IMR-90 (cell line): ENCODE measurements at regions not wholly inside any gene's neighbourhood (a gene's known extent, or its start where the extent isn't known, plus 50 kb on each side); places are given as distances from the start of the nearest gene placed in this dataset.

Experiments used
- ATAC-seq: fragments of 200-7000 bp; cut with Tn5 transposase; 2 replicates; pipeline ENCODE4 v1.9.1; 2020; ENCODE audit warnings: low read depth, mild to moderate bottlenecking, moderate library complexity
- BruUV-seq: library from RNA; stranded (reverse); fragments of 400-500 nt; replicated peaks from 2 replicates; lab custom pipeline; 2021; lab: Mats Ljungman, UMichigan
- CTCF ChIA-PET: fragments of 300-600 bp; formaldehyde crosslinking; extraction: SDS; loops from one replicate; lab custom pipeline; 2021; ENCODE audit warnings: antibody characterized with exemption; lab: Yijun Ruan, JAX
- POLR2A ChIA-PET: fragments of 300-600 bp; sonication (Branson Sonifier 250); formaldehyde crosslinking; loops from one replicate; lab custom pipeline; 2022; ENCODE audit warnings: antibody characterized with exemption; ENCODE audit not compliant: unreplicated experiment; lab: Charles Lee
- DNase-seq: peaks from one replicate; pipeline ENCODE4 v3.0.0; 2013
- H2AFZ ChIP-seq: replicated peaks from 2 replicates; pipeline ENCODE3; 2013; ENCODE audit warnings: low read length, mild to moderate bottlenecking; ENCODE audit not compliant: poor library complexity
- H2AK5ac ChIP-seq: 2 replicates; pipeline ENCODE4 v1.6.1; 2013; ENCODE audit warnings: low read depth, low read length, inconsistent platforms
- H2AK9ac ChIP-seq: replicated peaks from 2 replicates; pipeline ENCODE3; 2013; ENCODE audit warnings: mild to moderate bottlenecking, low read depth, low read length, moderate library complexity; ENCODE audit not compliant: poor library complexity
- H2BK120ac ChIP-seq: 2 replicates; pipeline ENCODE4 v1.6.1; 2013; ENCODE audit warnings: low read depth, low read length, inconsistent platforms
- H2BK15ac ChIP-seq: 3 replicates; pipeline ENCODE4 v1.6.1; 2013; ENCODE audit warnings: low read depth, low read length, inconsistent platforms
- H2BK20ac ChIP-seq: 2 replicates; pipeline ENCODE4 v1.6.1; 2013; ENCODE audit warnings: low read depth, mild to moderate bottlenecking, inconsistent platforms, low read length, moderate library complexity
- H2BK5ac ChIP-seq: 2 replicates; pipeline ENCODE4 v1.6.1; 2013; ENCODE audit warnings: mild to moderate bottlenecking, low read depth, low read length, inconsistent platforms; ENCODE audit not compliant: poor library complexity, severe bottlenecking
- H3K14ac ChIP-seq: replicated peaks from 2 replicates; pipeline ENCODE4 v1.6.1; 2013; ENCODE audit warnings: low read depth, low read length, inconsistent platforms
- H3K18ac ChIP-seq: 2 replicates; pipeline ENCODE4 v1.6.1; 2013; ENCODE audit warnings: low read depth, low read length, control low read depth
- H3K23ac ChIP-seq: 2 replicates; pipeline ENCODE4 v1.6.1; 2013; ENCODE audit warnings: low read depth, low read length, inconsistent platforms
- H3K27ac ChIP-seq: 2 replicates; pipeline ENCODE4 v1.5.1; 2013; ENCODE audit warnings: mild to moderate bottlenecking, control low read depth, low read length; ENCODE audit not compliant: insufficient read depth
- H3K27me3 ChIP-seq: 2 replicates; pipeline ENCODE4 v1.6.1; 2013; ENCODE audit warnings: low read length; ENCODE audit not compliant: control insufficient read depth, insufficient read depth
- H3K36me3 ChIP-seq: 2 replicates; pipeline ENCODE4 v1.6.1; 2013; ENCODE audit warnings: low read length, mixed read lengths; ENCODE audit not compliant: control insufficient read depth, insufficient read depth
- H3K4ac ChIP-seq: 2 replicates; pipeline ENCODE4 v1.6.1; 2013; ENCODE audit warnings: low read depth, low read length, inconsistent platforms
- H3K4me1 ChIP-seq: 2 replicates; pipeline ENCODE4 v1.6.1; 2013; ENCODE audit warnings: low read length, mixed read lengths; ENCODE audit not compliant: control insufficient read depth, insufficient read depth
- H3K4me2 ChIP-seq: 2 replicates; pipeline ENCODE4 v1.6.1; 2013; ENCODE audit warnings: low read depth, mild to moderate bottlenecking, control low read depth, low read length, moderate library complexity
- H3K4me3 ChIP-seq: 2 replicates; pipeline ENCODE4 v1.5.1; 2013; ENCODE audit warnings: low read depth, mild to moderate bottlenecking, control low read depth, low read length, moderate library complexity; ENCODE audit not compliant: insufficient read depth
- H3K56ac ChIP-seq: 2 replicates; pipeline ENCODE4 v1.6.1; 2013; ENCODE audit warnings: low read length, inconsistent platforms; ENCODE audit not compliant: insufficient read depth; ENCODE audit errors: extremely low read depth
- H3K79me1 ChIP-seq, 2 experiments: 2 replicates each; pipeline ENCODE4 v1.6.1; 2013; ENCODE audit warnings: low read length in 2 of 2, inconsistent platforms in 1 of 2, low read depth in 1 of 2
- H3K9ac ChIP-seq: 2 replicates; pipeline ENCODE4 v1.6.1; 2013; ENCODE audit warnings: low read depth, low read length, control low read depth
- H3K9me1 ChIP-seq: 2 replicates; pipeline ENCODE4 v1.6.1; 2013; ENCODE audit warnings: low read length, inconsistent platforms; ENCODE audit not compliant: insufficient read depth
- H3K9me3 ChIP-seq: 2 replicates; pipeline ENCODE4 v1.6.1; 2013; ENCODE audit warnings: low read length; ENCODE audit not compliant: control insufficient read depth, insufficient read depth
- H4K20me1 ChIP-seq: 2 replicates; pipeline ENCODE4 v1.6.1; 2013; ENCODE audit warnings: low read length, inconsistent platforms; ENCODE audit not compliant: insufficient read depth
- H4K5ac ChIP-seq: 2 replicates; pipeline ENCODE4 v1.6.1; 2013; ENCODE audit warnings: mild to moderate bottlenecking, low read depth, low read length, control low read depth
- H4K8ac ChIP-seq, 2 experiments: 2 replicates each; pipeline ENCODE4 v1.6.1; 2013; ENCODE audit warnings: low read depth in 2 of 2, low read length in 2 of 2, control low read depth in 1 of 2, inconsistent platforms in 1 of 2
- H4K91ac ChIP-seq: 2 replicates; pipeline ENCODE4 v1.6.1; 2013; ENCODE audit warnings: low read depth, low read length, inconsistent platforms; ENCODE audit not compliant: insufficient read depth
- BHLHE40 ChIP-seq: fragments of 150-350 bp; IDR thresholded peaks from 2 replicates; pipeline ENCODE4 v1.6.1; 2016; ENCODE audit warnings: mild to moderate bottlenecking, low read depth, low read length
- CEBPB ChIP-seq: IDR thresholded peaks from 2 replicates; pipeline ENCODE4 v1.6.1; 2012; ENCODE audit warnings: low read depth, low read length, improper control_type of control experiment
- CHD1 ChIP-seq: IDR thresholded peaks from 2 replicates; pipeline ENCODE4 v1.6.1; 2012; ENCODE audit warnings: low read depth, low read length, improper control_type of control experiment
- CTCF ChIP-seq: conservative IDR thresholded peaks from 2 replicates; pipeline ENCODE4 v1.5.1; 2012; ENCODE audit warnings: mild to moderate bottlenecking, low read depth, low read length, improper control_type of control experiment
- ELK1 ChIP-seq: fragments of 150-350 bp; IDR thresholded peaks from 2 replicates; pipeline ENCODE4 v1.6.1; 2016; ENCODE audit warnings: low read depth, mild to moderate bottlenecking, low read length, moderate library complexity, borderline replicate concordance
- MAFK ChIP-seq: IDR thresholded peaks from 2 replicates; pipeline ENCODE4 v1.6.1; 2012; ENCODE audit warnings: low read depth, low read length, improper control_type of control experiment
- MAZ ChIP-seq: IDR thresholded peaks from 2 replicates; pipeline ENCODE4 v1.6.1; 2012; ENCODE audit warnings: low read depth, mild to moderate bottlenecking, low read length, improper control_type of control experiment, moderate library complexity, borderline replicate concordance
- MXI1 ChIP-seq: IDR thresholded peaks from 2 replicates; pipeline ENCODE4 v1.6.1; 2012; ENCODE audit warnings: low read depth, mild to moderate bottlenecking, low read length, moderate library complexity, borderline replicate concordance
- NFE2L2 ChIP-seq: fragments of 150-350 bp; IDR thresholded peaks from 2 replicates; pipeline ENCODE4 v1.6.1; 2016; ENCODE audit warnings: low read depth, mild to moderate bottlenecking, low read length
- POLR2A ChIP-seq: IDR thresholded peaks from 2 replicates; pipeline ENCODE4 v1.6.1; 2012; ENCODE audit warnings: mild to moderate bottlenecking, low read depth, low read length
- RAD21 ChIP-seq: IDR thresholded peaks from 2 replicates; pipeline ENCODE4 v1.6.1; 2012; ENCODE audit warnings: low read length, improper control_type of control experiment
- RCOR1 ChIP-seq: IDR thresholded peaks from 2 replicates; pipeline ENCODE4 v1.6.1; 2012; ENCODE audit warnings: mild to moderate bottlenecking, low read length, improper control_type of control experiment; ENCODE audit not compliant: insufficient replicate concordance
- RFX5 ChIP-seq: IDR thresholded peaks from 2 replicates; pipeline ENCODE4 v1.8.0; 2012; ENCODE audit warnings: low read depth, mild to moderate bottlenecking, low read length, moderate library complexity
- SMC3 ChIP-seq: fragments of 150-350 bp; IDR thresholded peaks from 2 replicates; pipeline ENCODE4 v1.6.1; 2016; ENCODE audit warnings: low read depth, mild to moderate bottlenecking, antibody characterized with exemption, low read length, moderate library complexity
- USF2 ChIP-seq: fragments of 150-350 bp; IDR thresholded peaks from 2 replicates; pipeline ENCODE4 v1.6.1; 2017; ENCODE audit warnings: mild to moderate bottlenecking, antibody characterized with exemption, low read length, low read depth
- WGBS, 2 experiments: methylation state at CpG; one replicate each; pipeline versions ENCODE4 v1.1.5 to v1.1.7; 2013; ENCODE audit warnings: missing lambda C conversion rate in 2 of 2; ENCODE audit not compliant: insufficient read length in 1 of 2; ENCODE audit errors: extremely low coverage in 2 of 2; 5-methylcytosine and 5-hydroxymethylcytosine counted together
- dilution Hi-C: fragments of 300-500 bp; cut with HindIII; formaldehyde crosslinking; loops from one replicate; pipeline ENCODE4 v1.14.3; 2018; ENCODE audit warnings: low sequenced_read_pairs; ENCODE audit not compliant: unreplicated experiment
- in situ Hi-C: fragments of 300-500 bp; cut with MboI; formaldehyde crosslinking; loops from 3 replicates; pipeline ENCODE4 v1.14.3; 2019; ENCODE audit warnings: low sequenced_read_pairs, inconsistent platforms, mixed read lengths
- intact Hi-C: fragments of 100-400 bp; cut with micrococcal nuclease; formaldehyde crosslinking; loops from 2 replicates; pipeline ENCODE4 v1.10.0; 2022

GRCh38 chr1:81471255-81471654 lies 329.5 kb upstream of the ADGRL2 start:
- no peaks in the 10 kb centered on the region for H3K36me3 ChIP-seq
- DNase-seq (no peak), ATAC-seq (no peak)
- no peak overlapping the region for H3K18ac ChIP-seq
- H2BK15ac ChIP-seq = no peak overlapping the region
- no peaks in the 10 kb centered on the region for H3K9me1 ChIP-seq
- H3K4me1 ChIP-seq = no peaks in the 10 kb centered on the region
- no peak for TF ChIP-seq MAFK
- TF ChIP-seq NFE2L2 = no peak
- no peak for TF ChIP-seq MXI1
- no peak for TF ChIP-seq RAD21
- no peak for TF ChIP-seq POLR2A
- no peak for TF ChIP-seq RFX5
- no peak for TF ChIP-seq SMC3
- no peak for TF ChIP-seq BHLHE40
- TF ChIP-seq USF2 = no peak
- no peak for TF ChIP-seq MAZ
- TF ChIP-seq CEBPB = no peak
- TF ChIP-seq CHD1 = no peak
- no peak for TF ChIP-seq CTCF
- no peak for TF ChIP-seq ELK1
- TF ChIP-seq RCOR1 = no peak
- no peaks in the 10 kb centered on the region for H3K9me3 ChIP-seq
- no peak overlapping the region for H3K56ac ChIP-seq
- no peak overlapping the region for H4K8ac ChIP-seq
- H2BK5ac ChIP-seq = no peak overlapping the region
- H3K4ac ChIP-seq = no peak overlapping the region
- H3K4me2 ChIP-seq = no peak overlapping the region
- H4K5ac ChIP-seq = no peak overlapping the region
- H2AK9ac ChIP-seq = no peak overlapping the region
- H2BK120ac ChIP-seq = no peak overlapping the region
- dilution Hi-C loops (no loop called here), intact Hi-C loops (no loop called here), in situ Hi-C loops (no loop called here)
- no peaks in the 10 kb centered on the region for H4K20me1 ChIP-seq
- no peak overlapping the region for H3K23ac ChIP-seq
- ChIA-PET CTCF (no interaction called here), POLR2A (no interaction called here)
- no CpG with 5 or more reads among the region's 2 CpGs for WGBS, 2 experiments
- no peaks in the 10 kb centered on the region for H3K27me3 ChIP-seq
- no peak overlapping the region for H2AK5ac ChIP-seq
- H3K79me1 ChIP-seq = no peaks in the 10 kb centered on the region
- no peak overlapping the region for H3K14ac ChIP-seq
- no peak overlapping the region for H4K91ac ChIP-seq
- no peak overlapping the region for H3K4me3 ChIP-seq
- H3K9ac ChIP-seq = no peak overlapping the region
- H2BK20ac ChIP-seq = no peak overlapping the region
- no peak overlapping the region for H3K27ac ChIP-seq
- no peak overlapping the region for H2AFZ ChIP-seq
- BruUV-seq = no TSS peak
